Germinal center (tissue), 1 donor: ENCODE measurements at regions not wholly inside any gene's neighbourhood (a gene's known extent, or its start where the extent isn't known, plus 50 kb on each side); places are given as distances from the start of the nearest gene placed in this dataset.
"Not testable (repeated sequence)": the region's sequence is repeated elsewhere in the genome, so short reads cannot be mapped to it uniquely, and the experiment has no call there.

Experiments
- DNase-seq: peaks from one replicate; pipeline ENCODE4 v3.0.0; 2012; ENCODE audit warnings: mixed read lengths, low spot score

- not testable (repeated sequence) for DNase-seq
Observed at GRCh38 chr11:100409267-100409666, 277.8 kb upstream of the ARHGAP42 start.

DNA sequence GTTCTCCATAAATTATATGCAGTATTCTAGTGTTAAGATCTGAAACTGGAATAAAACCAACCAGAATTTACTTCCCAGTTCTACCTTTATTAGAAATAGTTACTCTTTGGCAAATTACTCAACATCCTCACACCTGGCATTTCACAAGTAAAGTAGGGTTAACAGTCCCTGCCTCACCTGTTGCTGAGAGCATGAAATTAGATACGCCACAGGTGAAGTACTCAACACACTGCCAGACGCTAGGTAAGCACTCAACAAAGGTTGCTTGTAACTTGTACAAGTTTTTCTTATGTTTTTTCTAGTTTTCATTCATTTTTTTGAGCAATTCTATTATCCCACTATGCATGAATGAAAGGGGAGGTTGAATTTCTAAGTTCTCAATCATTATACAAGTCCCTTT lies 267.6 kb upstream of the ARHGAP42 start:
- DNase-seq, result no peak

GRCh38 chr11:100434821-100435641 lies 252.1 kb upstream of the ARHGAP42 start:
- DNase-seq, result no peak

GRCh38 chr11:100438376-100438775 lies 248.7 kb upstream of the ARHGAP42 start:
- DNase-seq, result no peak

DNA sequence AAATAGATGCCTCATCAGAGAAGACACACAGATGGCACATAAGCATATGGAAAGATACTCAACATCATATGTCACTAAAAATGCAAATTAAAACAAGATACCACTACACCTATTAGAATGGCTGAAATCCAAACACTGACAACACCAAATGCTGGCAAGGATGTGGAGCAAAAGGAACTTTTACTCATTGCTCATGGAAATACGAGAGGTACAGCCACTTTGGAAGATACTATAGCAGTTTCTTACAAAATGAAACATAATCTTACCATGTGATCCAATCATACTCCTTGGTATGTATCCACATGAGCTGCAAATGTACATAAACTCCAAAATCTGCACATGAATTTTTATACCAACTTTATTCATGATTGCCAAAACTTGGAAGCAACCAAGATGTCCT lies 246.0 kb upstream of the ARHGAP42 start:
- no peak for DNase-seq

GRCh38 chr11:100442017-100442416 lies 245.1 kb upstream of the ARHGAP42 start:
- no peak for DNase-seq

DNA sequence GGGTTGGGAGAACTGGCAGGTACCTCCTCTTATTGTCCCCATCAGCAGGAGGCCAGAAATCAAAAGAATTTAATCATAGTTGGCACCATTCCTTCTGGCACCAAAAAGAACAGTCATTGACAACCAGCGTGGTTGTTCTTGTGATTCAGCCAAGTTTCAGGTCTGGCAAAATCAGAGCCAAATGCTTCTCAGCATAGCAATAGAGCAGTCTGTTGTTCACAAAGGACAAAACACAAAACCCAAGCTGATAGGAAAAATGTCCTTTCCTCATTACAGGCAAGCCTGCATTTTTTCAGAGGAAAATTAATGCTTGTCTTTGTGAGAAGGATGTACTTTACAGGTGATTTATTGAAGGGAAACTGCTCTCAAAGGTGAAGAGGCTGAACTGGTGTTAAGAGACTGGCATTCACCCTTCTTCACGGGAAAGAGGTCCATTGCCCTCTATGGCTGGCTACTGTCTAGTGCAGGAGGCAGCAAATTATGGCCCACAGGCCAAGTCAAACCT lies 241.8 kb upstream of the ARHGAP42 start:
- DNase-seq, result no peak

DNA sequence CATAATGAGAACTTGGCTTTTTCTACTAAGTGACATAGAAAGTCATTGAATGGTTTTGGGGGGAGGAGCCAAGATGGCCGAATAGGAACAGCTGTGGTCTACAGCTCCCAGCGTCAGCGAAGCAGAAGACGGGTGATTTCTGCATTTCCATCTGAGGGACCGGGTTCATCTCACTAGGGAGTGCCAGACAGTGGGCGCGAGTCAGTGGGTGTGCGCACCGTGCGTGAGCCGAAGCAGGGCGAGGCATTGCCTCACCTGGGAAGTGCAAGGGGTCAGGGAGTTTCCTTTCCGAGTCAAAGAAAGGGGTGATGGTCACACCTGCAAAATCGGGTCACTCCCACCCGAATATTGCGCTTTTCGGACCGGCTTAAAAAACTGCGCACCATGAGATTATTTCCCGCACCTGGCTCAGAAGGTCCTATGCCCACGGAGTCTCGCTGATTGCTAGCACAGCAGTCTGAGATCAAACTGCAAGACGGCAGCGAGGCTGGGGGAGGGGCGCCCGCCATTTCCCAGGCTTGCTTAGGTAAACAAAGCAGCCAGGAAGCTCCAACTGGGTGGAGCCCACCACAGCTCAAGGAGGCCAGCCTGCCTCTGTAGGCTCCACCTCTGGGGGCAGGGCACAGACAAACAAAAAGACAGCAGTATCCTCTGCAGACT lies 235.2 kb upstream of the ARHGAP42 start:
- DNase-seq, result not testable (repeated sequence)

GRCh38 chr11:100459811-100460210 lies 227.3 kb upstream of the ARHGAP42 start:
- DNase-seq, result no peak

GRCh38 chr11:100460426-100460825 lies 226.7 kb upstream of the ARHGAP42 start:
- DNase-seq, result no peak

- DNase-seq, result no peak
Observed at GRCh38 chr11:100467821-100468508, 219.1 kb upstream of the ARHGAP42 start.

GRCh38 chr11:100469835-100470234 lies 217.3 kb upstream of the ARHGAP42 start:
- DNase-seq, result no peak

- no peak for DNase-seq
Observed at GRCh38 chr11:100472727-100473389, 214.2 kb upstream of the ARHGAP42 start.

GRCh38 chr11:100473390-100473740 lies 213.7 kb upstream of the ARHGAP42 start:
- DNase-seq, result no peak

GRCh38 chr11:100484948-100485347 lies 202.1 kb upstream of the ARHGAP42 start:
- DNase-seq, result no peak

DNA sequence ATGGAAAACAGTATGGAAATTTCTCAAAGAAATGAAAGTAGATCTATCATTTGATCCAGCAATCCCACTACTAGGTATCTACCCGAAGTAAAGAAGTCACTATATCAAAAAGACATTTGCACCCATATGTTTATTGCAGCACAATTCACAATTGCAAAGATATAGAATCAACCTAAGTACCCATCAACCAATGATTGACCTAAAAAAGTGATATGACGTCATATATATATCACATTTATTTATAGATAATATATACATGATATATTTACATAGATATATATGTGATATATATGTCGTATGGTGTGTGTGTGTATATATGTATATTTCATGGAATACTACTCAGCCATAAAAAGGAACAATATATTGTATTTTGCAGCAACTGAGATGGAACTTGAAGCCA lies 188.3 kb upstream of the ARHGAP42 start:
- DNase-seq, result no peak

DNA sequence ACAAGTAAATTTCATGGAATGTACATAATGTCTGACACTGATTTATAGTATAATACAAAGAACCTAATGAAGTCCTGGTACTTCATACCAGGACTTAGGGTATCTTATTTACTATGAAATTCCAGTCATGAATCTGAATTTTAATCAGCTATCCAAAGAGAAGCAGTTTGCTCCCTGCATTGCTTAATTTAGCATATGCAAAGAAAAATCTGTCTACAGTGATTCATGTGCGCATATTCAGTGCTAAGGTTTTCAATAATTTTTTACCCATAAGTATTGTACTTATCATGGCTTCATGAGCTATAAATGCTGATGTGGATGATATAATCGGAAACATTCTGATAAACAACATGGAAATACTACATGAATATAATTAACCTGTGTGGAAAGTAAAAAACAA lies 185.6 kb upstream of the ARHGAP42 start:
- DNase-seq, result no peak

- DNase-seq, result no peak
Observed at GRCh38 chr11:100512475-100512874, 174.6 kb upstream of the ARHGAP42 start.

GRCh38 chr11:100515087-100515486 lies 172.0 kb upstream of the ARHGAP42 start:
- no peak for DNase-seq

DNA sequence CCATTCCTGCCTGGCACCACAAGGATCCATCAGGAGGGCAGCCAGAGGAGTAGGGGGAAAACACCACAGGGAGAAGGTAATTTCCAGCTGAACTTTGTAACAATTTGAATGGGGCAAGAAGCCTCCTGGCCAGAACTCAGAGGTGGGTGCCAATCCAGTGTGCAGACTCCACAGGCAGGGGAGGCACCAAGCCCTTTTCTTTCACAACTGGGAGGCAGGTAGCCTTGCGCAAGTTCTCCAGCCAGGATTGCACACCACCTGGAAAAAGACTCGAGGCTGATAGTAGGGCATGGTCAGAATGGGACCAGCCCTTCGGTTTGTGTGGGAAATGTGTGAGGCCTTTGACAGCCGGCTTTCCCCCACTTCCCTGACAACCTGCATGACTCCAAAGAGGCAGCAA lies 161.9 kb upstream of the ARHGAP42 start:
- no peak for DNase-seq

DNA sequence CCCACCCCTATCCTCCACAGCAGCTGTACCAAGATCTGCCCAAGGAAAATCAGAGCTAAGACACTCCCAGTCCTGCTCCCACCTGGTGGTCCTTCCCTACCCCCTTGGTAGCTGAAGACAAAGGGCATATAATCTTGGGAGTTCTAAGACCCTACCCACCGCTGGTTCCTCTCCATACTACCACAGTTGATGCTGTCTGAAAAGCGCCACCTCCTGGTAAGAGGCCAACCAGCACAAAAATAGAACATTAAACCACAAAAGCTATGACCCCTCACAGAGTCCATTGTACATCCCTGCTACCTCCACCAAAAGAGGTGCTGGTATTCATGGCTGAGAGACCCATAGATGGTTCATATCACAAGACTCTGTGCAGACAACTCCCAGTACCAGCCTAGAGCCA lies 161.5 kb upstream of the ARHGAP42 start:
- DNase-seq, result no peak

DNA sequence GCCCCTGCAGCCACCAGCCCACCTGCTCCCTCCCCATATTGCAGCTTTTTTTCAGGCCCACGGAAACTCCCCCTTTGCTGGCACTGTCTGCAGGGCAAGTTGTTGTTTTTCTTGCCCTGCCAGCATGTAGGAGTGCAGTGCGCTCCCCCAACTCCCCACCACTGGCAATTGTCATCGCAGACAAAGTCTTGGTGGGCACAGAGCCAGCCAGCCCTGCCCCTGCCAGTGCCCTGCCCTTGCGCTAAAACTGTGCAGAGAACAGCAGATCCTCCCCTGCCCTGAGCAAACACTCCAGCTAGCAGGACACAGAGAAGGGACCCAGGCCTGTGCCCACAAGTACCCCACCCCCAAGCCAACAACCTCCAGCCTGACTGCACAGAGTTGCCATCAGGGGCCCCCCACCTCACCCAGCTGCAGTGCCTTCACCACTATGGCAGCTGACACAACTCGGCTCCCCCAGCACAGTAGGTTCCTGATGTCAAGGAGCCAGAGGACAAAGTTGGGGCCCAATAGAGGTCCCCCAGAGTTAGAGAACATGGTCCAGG lies 158.1 kb upstream of the ARHGAP42 start:
- DNase-seq, result no peak
